IgD-negative memory B cell (primary cell): ENCODE measurements at regions not wholly inside any gene's neighbourhood (a gene's known extent, or its start where the extent isn't known, plus 50 kb on each side); places are given as distances from the start of the nearest gene placed in this dataset.
A peak's percentile ranks its signal among the peaks of the same experiment; 100 is the strongest.

Experiments
- H3K27ac Mint-ChIP-seq, 3 donors: one replicate each; pipeline ENCODE4 v1.8.0; 2020 to 2022; ENCODE audit warnings: mild to moderate bottlenecking in 3 of 3, mixed read lengths in 3 of 3, moderate library complexity in 1 of 3
- H3K27me3 Mint-ChIP-seq: one replicate; pipeline ENCODE4 v1.8.0; 2021; ENCODE audit warnings: mixed read lengths
- H3K36me3 Mint-ChIP-seq: one replicate; pipeline ENCODE4 v1.8.0; 2020; ENCODE audit warnings: mild to moderate bottlenecking, mixed read lengths
- H3K4me1 Mint-ChIP-seq, 3 donors: one replicate each; pipeline ENCODE4 v1.8.0; 2020 to 2022; ENCODE audit warnings: mixed read lengths in 3 of 3, mild to moderate bottlenecking in 1 of 3
- H3K4me3 Mint-ChIP-seq, 4 donors: one replicate each; pipeline ENCODE4 v1.8.0; 2020 to 2022; ENCODE audit warnings: mild to moderate bottlenecking in 4 of 4, mixed read lengths in 4 of 4, moderate library complexity in 3 of 4
- H3K9me3 Mint-ChIP-seq, 3 donors: one replicate each; pipeline ENCODE4 v1.8.0; 2020 to 2021; ENCODE audit warnings: mixed read lengths in 3 of 3, mild to moderate bottlenecking in 1 of 3

DNA sequence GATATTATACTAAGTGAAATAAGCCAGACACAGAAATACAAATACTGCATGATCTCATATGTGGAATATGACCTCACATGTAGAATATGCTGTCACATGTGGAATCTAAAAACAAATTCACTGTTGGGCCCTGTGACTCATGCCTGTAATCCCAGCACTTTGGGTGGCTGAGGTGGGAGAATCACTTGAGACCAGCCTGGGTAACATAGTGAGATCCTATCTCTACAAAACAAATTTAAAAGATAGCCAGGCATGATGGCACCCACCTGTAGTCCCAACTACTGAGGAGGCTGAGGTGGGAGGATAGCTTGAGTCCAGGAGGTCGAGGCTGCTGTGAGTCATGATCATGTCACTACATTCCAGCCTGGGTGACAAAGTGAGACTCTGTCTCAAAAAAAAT, 160.3 kb downstream of the PTEN start:
- no peak overlapping the region for H3K4me3 Mint-ChIP-seq
- peaks cover 12 to 20% (median 12%) of the 10 kb centered on the region in 3 donors for H3K4me1 Mint-ChIP-seq
- H3K36me3 Mint-ChIP-seq = no peaks in the 10 kb centered on the region
- H3K27ac Mint-ChIP-seq = no peak overlapping the region
- no peaks in the 10 kb centered on the region for H3K27me3 Mint-ChIP-seq
- no peaks in the 10 kb centered on the region for H3K9me3 Mint-ChIP-seq

- Mint-ChIP-seq H3K4me1 (peaks cover 13 to 20% (median 15%) of the 10 kb centered on the region in 3 donors), H3K27me3 (no peaks in the 10 kb centered on the region), H3K36me3 (no peaks in the 10 kb centered on the region), H3K27ac (no peak overlapping the region), H3K4me3 (no peak overlapping the region), H3K9me3 (no peaks in the 10 kb centered on the region)
Observed at GRCh38 chr10:88026031-88026430, 162.6 kb downstream of the PTEN start.

GRCh38 chr10:88027570-88027969, 164.1 kb downstream of the PTEN start:
- Mint-ChIP-seq H3K27ac (no peak overlapping the region), H3K36me3 (no peaks in the 10 kb centered on the region), H3K9me3 (no peaks in the 10 kb centered on the region), H3K4me3 (no peak overlapping the region), H3K4me1 (peaks cover 13 to 20% (median 15%) of the 10 kb centered on the region in 3 donors), H3K27me3 (peaks cover 2% of the 10 kb centered on the region)

- Mint-ChIP-seq H3K27me3 (peaks cover 2% of the 10 kb centered on the region), H3K4me1 (peaks cover 13 to 20% (median 15%) of the 10 kb centered on the region in 3 donors), H3K27ac (peak overlapping the region in 1 of 3 donors; percentile 28), H3K9me3 (no peaks in the 10 kb centered on the region), H3K4me3 (peak overlapping the region in 1 of 4 donors; percentile 28), H3K36me3 (no peaks in the 10 kb centered on the region)
Observed at GRCh38 chr10:88028072-88028471, 164.6 kb downstream of the PTEN start.

GRCh38 chr10:88028654-88029053, 165.2 kb downstream of the PTEN start:
- peak overlapping the region in 2 of 3 donors; percentile 28 to 68 for H3K27ac Mint-ChIP-seq
- peaks cover 2% of the 10 kb centered on the region for H3K27me3 Mint-ChIP-seq
- no peaks in the 10 kb centered on the region for H3K9me3 Mint-ChIP-seq
- peaks cover 15 to 20% (median 15%) of the 10 kb centered on the region in 3 donors for H3K4me1 Mint-ChIP-seq
- no peaks in the 10 kb centered on the region for H3K36me3 Mint-ChIP-seq
- H3K4me3 Mint-ChIP-seq = no peak overlapping the region

GRCh38 chr10:88032566-88032965, 169.1 kb downstream of the PTEN start:
- H3K9me3 Mint-ChIP-seq = no peaks in the 10 kb centered on the region

GRCh38 chr10:88033385-88033784, 170.0 kb downstream of the PTEN start:
- no peak overlapping the region for H3K4me3 Mint-ChIP-seq
- H3K27ac Mint-ChIP-seq = no peak overlapping the region
- H3K4me1 Mint-ChIP-seq = peaks cover 3 to 5% (median 3%) of the 10 kb centered on the region in 3 donors
- peaks cover 2% of the 10 kb centered on the region for H3K27me3 Mint-ChIP-seq
- no peaks in the 10 kb centered on the region for H3K36me3 Mint-ChIP-seq
- H3K9me3 Mint-ChIP-seq = no peaks in the 10 kb centered on the region

More at GRCh38 chr10:88032566-88032965, 169.1 kb downstream of the PTEN start:
- Mint-ChIP-seq H3K4me1 (peaks cover 11% of the 10 kb centered on the region in 3 donors), H3K36me3 (no peaks in the 10 kb centered on the region), H3K27me3 (peaks cover 2% of the 10 kb centered on the region), H3K27ac (no peak overlapping the region), H3K4me3 (no peak overlapping the region)

DNA sequence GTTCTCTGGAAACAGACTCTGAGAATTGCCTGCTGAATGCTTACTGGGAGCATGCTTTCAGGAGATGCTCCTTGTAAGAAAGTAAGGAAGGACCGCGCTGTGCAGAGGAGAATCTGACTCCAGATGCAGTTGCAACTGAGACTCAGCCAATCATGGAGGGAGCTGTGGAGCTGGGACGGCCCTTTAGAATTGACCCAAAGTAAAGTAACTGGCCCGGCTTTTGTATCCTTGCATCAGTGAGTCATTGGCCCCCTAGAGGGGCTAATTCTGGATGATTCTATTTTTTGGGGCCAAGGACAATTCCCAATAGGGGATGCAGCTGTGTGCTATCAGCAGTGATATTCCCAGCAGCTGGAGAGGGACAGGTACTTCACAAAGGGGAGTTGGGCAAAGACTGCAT, 170.4 kb downstream of the PTEN start:
- H3K4me1 Mint-ChIP-seq = peaks cover 0 to 5% (median 1%) of the 10 kb centered on the region in 3 donors
- H3K27ac Mint-ChIP-seq = no peak overlapping the region
- H3K9me3 Mint-ChIP-seq = no peaks in the 10 kb centered on the region
- H3K4me3 Mint-ChIP-seq = no peak overlapping the region
- peaks cover 2% of the 10 kb centered on the region for H3K27me3 Mint-ChIP-seq
- no peaks in the 10 kb centered on the region for H3K36me3 Mint-ChIP-seq

GRCh38 chr10:88036126-88036525, 172.7 kb downstream of the PTEN start:
- H3K4me3 Mint-ChIP-seq = no peak overlapping the region
- H3K9me3 Mint-ChIP-seq = no peaks in the 10 kb centered on the region
- H3K4me1 Mint-ChIP-seq = peaks cover 0 to 3% (median 1%) of the 10 kb centered on the region in 3 donors
- H3K36me3 Mint-ChIP-seq = no peaks in the 10 kb centered on the region
- H3K27me3 Mint-ChIP-seq = peaks cover 2% of the 10 kb centered on the region
- no peak overlapping the region for H3K27ac Mint-ChIP-seq

DNA sequence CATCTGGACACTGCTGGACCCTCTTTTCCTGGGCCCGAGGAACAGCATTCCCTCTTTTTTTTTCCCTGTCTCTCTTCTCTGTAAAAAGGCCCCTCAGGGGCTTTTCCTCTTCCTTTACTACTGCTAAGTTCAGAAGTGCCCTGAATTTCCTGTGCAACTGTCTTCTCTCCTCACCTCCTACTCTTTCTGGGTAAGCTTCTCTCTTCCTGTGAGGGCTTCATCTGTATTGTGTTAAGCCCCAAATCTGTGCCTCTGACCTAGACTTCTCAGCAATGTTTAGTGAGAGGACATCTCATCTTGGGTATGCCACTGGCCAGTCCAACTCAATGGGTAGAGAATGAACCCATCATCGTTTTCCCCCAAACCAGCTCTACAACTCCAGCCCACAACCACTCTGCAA, 174.2 kb downstream of the PTEN start:
- Mint-ChIP-seq H3K9me3 (no peaks in the 10 kb centered on the region), H3K27me3 (no peaks in the 10 kb centered on the region), H3K4me1 (peaks cover 0 to 3% (median 1%) of the 10 kb centered on the region in 3 donors), H3K36me3 (no peaks in the 10 kb centered on the region), H3K4me3 (no peak overlapping the region), H3K27ac (no peak overlapping the region)

- Mint-ChIP-seq H3K36me3 (no peaks in the 10 kb centered on the region), H3K9me3 (no peaks in the 10 kb centered on the region), H3K4me3 (no peak overlapping the region), H3K27ac (no peak overlapping the region), H3K27me3 (no peaks in the 10 kb centered on the region), H3K4me1 (peaks cover 0 to 3% (median 1%) of the 10 kb centered on the region in 3 donors)
Observed at GRCh38 chr10:88038268-88038667, 174.8 kb downstream of the PTEN start.

DNA sequence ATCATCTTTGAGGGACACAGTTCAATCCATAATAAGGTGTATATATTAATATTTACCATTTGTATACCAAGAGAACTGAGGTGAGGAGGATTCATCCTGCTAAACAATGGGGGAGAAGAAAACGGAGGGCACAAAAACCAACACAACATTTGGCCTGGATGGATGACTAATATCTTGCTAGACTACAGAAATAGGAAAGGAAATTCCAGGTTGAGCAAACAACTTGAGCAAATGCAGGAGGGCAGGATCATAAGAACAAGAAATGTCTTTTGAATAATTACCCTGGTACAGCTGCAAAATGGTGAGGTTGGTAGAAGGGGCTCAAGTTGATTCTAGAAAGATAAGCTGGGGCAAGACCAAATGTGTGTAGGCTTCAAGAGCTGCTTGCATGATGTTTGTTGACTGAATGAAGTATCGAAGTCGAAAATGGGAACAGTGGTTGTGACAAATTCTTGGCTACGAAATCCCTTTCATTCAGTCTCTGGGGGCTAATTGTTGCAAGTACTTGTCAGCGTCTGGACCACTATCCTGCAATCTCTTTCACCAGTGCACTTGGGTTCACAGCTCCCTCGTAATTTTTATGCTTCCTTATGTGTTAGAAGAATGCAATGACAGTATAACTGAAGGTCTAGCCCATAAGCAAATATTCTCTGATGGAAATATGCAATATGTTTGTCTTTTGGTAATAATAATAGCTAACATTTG, 176.2 kb downstream of the PTEN start:
- Mint-ChIP-seq H3K4me3 (no peak overlapping the region), H3K4me1 (peaks cover 0 to 3% (median 0%) of the 10 kb centered on the region in 3 donors), H3K27ac (no peak overlapping the region)

DNA sequence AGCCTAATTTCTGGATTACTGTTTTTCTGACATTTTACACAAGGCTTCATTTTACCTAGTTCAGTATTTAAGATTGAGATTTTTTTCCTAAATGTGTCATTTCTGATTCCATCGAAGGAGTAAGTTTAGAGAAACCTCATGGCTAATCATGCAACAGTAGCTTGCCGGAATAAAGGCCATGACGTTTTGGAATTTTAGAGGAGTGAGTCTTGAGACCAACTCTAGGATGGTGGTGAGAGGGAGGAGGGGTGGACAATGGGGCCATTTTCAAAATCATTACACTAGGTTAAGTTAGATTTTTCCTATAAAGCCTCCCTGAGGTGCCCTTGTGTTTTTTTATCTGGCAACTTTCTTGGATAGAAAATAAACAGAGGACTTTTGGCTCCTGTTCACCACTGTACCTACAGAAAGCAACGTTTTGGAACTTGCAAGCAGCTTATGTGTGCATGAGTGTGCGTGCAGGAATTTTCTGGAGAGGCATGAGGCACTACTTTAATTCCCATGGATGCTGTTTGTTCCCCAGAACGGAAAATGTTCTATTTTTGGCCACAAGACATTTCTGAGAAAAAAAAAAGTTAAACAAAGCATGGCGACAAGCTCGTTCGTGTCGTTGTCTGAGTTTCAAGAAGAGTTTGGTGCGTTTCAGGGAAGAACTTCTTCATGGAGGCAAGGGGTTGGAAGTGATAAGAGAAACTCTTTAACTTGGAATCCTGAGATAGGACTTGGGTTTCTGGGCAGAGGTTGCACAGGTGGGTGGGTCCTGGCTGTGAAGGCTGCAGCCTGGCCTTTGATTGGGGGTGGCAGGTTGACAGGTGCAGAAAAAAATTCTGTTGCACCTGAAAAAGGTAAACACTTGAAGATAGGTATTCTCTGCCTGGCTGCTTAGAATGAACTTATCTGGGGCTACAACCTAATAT, 178.1 kb downstream of the PTEN start:
- H3K4me1 Mint-ChIP-seq = peaks cover 0 to 3% (median 0%) of the 10 kb centered on the region in 3 donors
- no peaks in the 10 kb centered on the region for H3K36me3 Mint-ChIP-seq
- H3K27me3 Mint-ChIP-seq = no peaks in the 10 kb centered on the region
- no peaks in the 10 kb centered on the region for H3K9me3 Mint-ChIP-seq
- H3K4me3 Mint-ChIP-seq = no peak overlapping the region
- no peak overlapping the region for H3K27ac Mint-ChIP-seq

More for the DNA sequence above, 176.2 kb downstream of the PTEN start:
- H3K9me3 Mint-ChIP-seq = no peaks in the 10 kb centered on the region
- no peaks in the 10 kb centered on the region for H3K27me3 Mint-ChIP-seq
- no peaks in the 10 kb centered on the region for H3K36me3 Mint-ChIP-seq

DNA sequence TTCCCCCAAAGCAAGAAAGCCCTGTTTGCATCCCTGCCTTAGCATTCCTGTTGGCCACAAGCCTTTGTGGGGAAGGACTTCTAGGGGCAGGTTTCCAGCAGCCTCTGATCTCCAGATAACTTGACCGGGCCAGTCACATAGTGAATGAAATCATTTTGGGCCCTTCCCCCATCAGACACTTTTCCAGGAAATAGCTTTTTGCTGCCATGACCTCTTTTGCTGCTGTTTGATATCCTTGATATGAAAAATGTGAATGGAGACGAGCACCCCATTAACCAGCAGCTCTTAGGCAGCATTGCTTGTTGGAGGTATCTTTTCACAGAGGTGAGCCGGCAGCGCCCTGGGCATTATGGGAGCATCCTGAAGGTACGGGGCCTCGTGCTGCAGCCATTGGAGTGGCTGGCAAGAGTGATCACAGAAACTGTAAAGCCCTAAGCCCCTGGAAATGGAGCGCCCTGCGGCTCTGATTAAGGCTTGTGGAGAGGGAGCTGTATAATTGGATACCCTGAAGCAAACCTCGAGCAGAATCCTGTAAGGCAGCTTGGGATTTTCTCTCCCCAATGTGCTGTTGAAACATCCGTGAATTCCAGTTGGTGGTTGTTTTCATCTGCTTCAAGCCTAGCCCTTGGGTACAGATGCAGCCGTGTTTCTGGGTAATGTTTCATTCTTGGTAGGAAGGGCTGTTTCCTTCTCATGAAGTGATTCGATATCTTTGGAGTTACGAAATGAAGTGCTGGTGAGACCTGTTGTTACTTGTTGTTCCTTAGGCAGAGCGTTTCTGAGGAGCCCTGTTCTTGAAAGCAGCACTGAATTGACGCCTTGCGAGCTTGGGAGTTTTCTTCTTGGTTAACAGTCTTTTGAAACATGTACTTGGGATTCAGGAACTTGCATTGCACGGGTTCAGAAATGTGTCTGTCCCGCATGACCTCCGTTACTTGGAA, 179.0 kb downstream of the PTEN start:
- Mint-ChIP-seq H3K9me3 (no peaks in the 10 kb centered on the region), H3K36me3 (no peaks in the 10 kb centered on the region), H3K4me3 (no peak overlapping the region), H3K4me1 (peaks cover 0 to 3% (median 0%) of the 10 kb centered on the region in 3 donors), H3K27ac (no peak overlapping the region), H3K27me3 (no peaks in the 10 kb centered on the region)
